ENCODE measurements at regions not wholly inside any gene's neighbourhood (a gene's known extent, or its start where the extent isn't known, plus 50 kb on each side); places are given as distances from the start of the nearest gene placed in this dataset.

- 70 to 73% methylated on average over 4 of the region's 4 CpGs for WGBS, 2 donors
- Histone ChIP-seq H3K36me3 (no peaks in the 10 kb centered on the region), H3K9me3 (no peaks in the 10 kb centered on the region), H3K4me3 (no peak overlapping the region), H3K4me1 (no peaks in the 10 kb centered on the region), H3K27me3 (no peaks in the 10 kb centered on the region), H3K27ac (no peak overlapping the region)
- no peak for TF ChIP-seq POLR2A (IDR thresholded peaks at IDR 0.05)
- no peak for TF ChIP-seq CTCF (IDR thresholded peaks at IDR 0.05)
- no peak for DNase-seq
- intact Hi-C loops (cut with DNase I): no loop called here
Observed at GRCh38 chrX:16311671-16312070, 144.4 kb downstream of the MAGEB17 start.

- Histone ChIP-seq H3K4me1 (no peaks in the 10 kb centered on the region), H3K27ac (no peak overlapping the region), H3K9me3 (no peaks in the 10 kb centered on the region), H3K4me3 (no peak overlapping the region), H3K36me3 (no peaks in the 10 kb centered on the region), H3K27me3 (no peaks in the 10 kb centered on the region)
- intact Hi-C loops (cut with DNase I): no loop called here
- 53 to 73% methylated on average over 11 to 13 of the region's 13 CpGs for WGBS, 2 donors
- DNase-seq: no peak
- TF ChIP-seq POLR2A (IDR thresholded peaks at IDR 0.05): no peak
- TF ChIP-seq CTCF (IDR thresholded peaks at IDR 0.05): no peak
Observed at GRCh38 chrX:16312761-16313623, 145.7 kb downstream of the MAGEB17 start.

GRCh38 chrX:16316331-16316730 is 149.1 kb downstream of the MAGEB17 start:
- no peak overlapping the region for H3K4me3 ChIP-seq
- WGBS, 2 donors: 63 to 64% methylated on average over 4 of the region's 4 CpGs

GRCh38 chrX:16319929-16320328 is 152.6 kb downstream of the MAGEB17 start:
- H3K27me3 ChIP-seq: no peaks in the 10 kb centered on the region
- TF ChIP-seq POLR2A (IDR thresholded peaks at IDR 0.05) (no peak), CTCF (IDR thresholded peaks at IDR 0.05) (no peak)
- 68 to 94% methylated on average over 2 of the region's 2 CpGs for WGBS, 2 donors

More at GRCh38 chrX:16316331-16316730, 149.1 kb downstream of the MAGEB17 start:
- no peak for TF ChIP-seq CTCF (IDR thresholded peaks at IDR 0.05)
- TF ChIP-seq POLR2A (IDR thresholded peaks at IDR 0.05): no peak
- Histone ChIP-seq H3K9me3 (no peaks in the 10 kb centered on the region), H3K36me3 (no peaks in the 10 kb centered on the region), H3K27ac (no peak overlapping the region), H3K4me1 (no peaks in the 10 kb centered on the region), H3K27me3 (no peaks in the 10 kb centered on the region)
- no peak for DNase-seq
- intact Hi-C loops (cut with DNase I): no loop called here

GRCh38 chrX:16320765-16321355 is 153.6 kb downstream of the MAGEB17 start:
- Histone ChIP-seq H3K27ac (no peak overlapping the region), H3K9me3 (no peaks in the 10 kb centered on the region), H3K4me3 (no peak overlapping the region), H3K4me1 (no peaks in the 10 kb centered on the region), H3K36me3 (no peaks in the 10 kb centered on the region), H3K27me3 (no peaks in the 10 kb centered on the region)
- TF ChIP-seq CTCF (IDR thresholded peaks at IDR 0.05): no peak
- TF ChIP-seq POLR2A (IDR thresholded peaks at IDR 0.05): no peak
- no peak for DNase-seq
- intact Hi-C loops (cut with DNase I): no loop called here
- 64 to 66% methylated on average over 4 of the region's 4 CpGs for WGBS, 2 donors

More at GRCh38 chrX:16319929-16320328, 152.6 kb downstream of the MAGEB17 start:
- Histone ChIP-seq H3K9me3 (no peaks in the 10 kb centered on the region), H3K4me3 (no peak overlapping the region), H3K36me3 (no peaks in the 10 kb centered on the region), H3K27ac (no peak overlapping the region), H3K4me1 (no peaks in the 10 kb centered on the region)
- no peak for DNase-seq
- intact Hi-C loops (cut with DNase I): no loop called here

Measured in esophagus squamous epithelium (tissue), 5 donors.